ENCODE measurements at regions not wholly inside any gene's neighbourhood (a gene's known extent, or its start where the extent isn't known, plus 50 kb on each side); places are given as distances from the start of the nearest gene placed in this dataset.

GRCh38 chr14:71415404-71415690 lies 508.1 kb downstream of the PCNX1 start:
- DNase-seq = no peak

GRCh38 chr14:71416392-71416791 lies 509.1 kb downstream of the PCNX1 start:
- peaks cover 0 to 31% (median 24%) of the 10 kb centered on the region in 4 donors for H3K4me1 ChIP-seq
- no peak for DNase-seq
- no peaks in the 10 kb centered on the region for H3K36me3 ChIP-seq
- no peak overlapping the region for H3K4me3 ChIP-seq
- intact Hi-C loops (cut with DNase I) = no loop called here
- no peak overlapping the region for H3K27ac ChIP-seq
- WGBS, 2 donors = 89 to 97% methylated on average over 3 of the region's 3 CpGs
- TF ChIP-seq POLR2A (IDR thresholded peaks at IDR 0.05) = no peak
- TF ChIP-seq POLR2AphosphoS5 (IDR thresholded peaks at IDR 0.05) = no peak
- TF ChIP-seq EP300 (IDR thresholded peaks at IDR 0.05) = no peak
- TF ChIP-seq CTCF (IDR thresholded peaks at IDR 0.05) = no peak
- H3K27me3 ChIP-seq = no peaks in the 10 kb centered on the region
- H3K9me3 ChIP-seq = no peaks in the 10 kb centered on the region

More at GRCh38 chr14:71415404-71415690, 508.1 kb downstream of the PCNX1 start:
- TF ChIP-seq EP300 (IDR thresholded peaks at IDR 0.05) = no peak
- no peak for TF ChIP-seq CTCF (IDR thresholded peaks at IDR 0.05)
- no peak for TF ChIP-seq POLR2AphosphoS5 (IDR thresholded peaks at IDR 0.05)
- TF ChIP-seq POLR2A (IDR thresholded peaks at IDR 0.05) = no peak
- Histone ChIP-seq H3K27me3 (no peaks in the 10 kb centered on the region), H3K27ac (peak overlapping the region in 2 of 4 donors; percentile 14 to 35), H3K9me3 (no peaks in the 10 kb centered on the region), H3K36me3 (no peaks in the 10 kb centered on the region), H3K4me1 (peaks cover 0 to 37% (median 28%) of the 10 kb centered on the region in 4 donors), H3K4me3 (no peak overlapping the region)
- intact Hi-C loops (cut with DNase I) = no loop called here
- 86 to 93% methylated on average over 1 of the region's 1 CpG for WGBS, 2 donors

GRCh38 chr14:71418532-71419245 lies 511.4 kb downstream of the PCNX1 start:
- no peak for DNase-seq
- H3K27ac ChIP-seq = no peak overlapping the region
- no peak overlapping the region for H3K4me3 ChIP-seq
- no peaks in the 10 kb centered on the region for H3K27me3 ChIP-seq
- 80 to 90% methylated on average over 10 of the region's 10 CpGs for WGBS, 2 donors
- intact Hi-C loops (cut with DNase I) = loop anchor here (2.0 kb wide), 1 partner anchor 40 kb away; no protein-coding TSS in a partner anchor
- TF ChIP-seq EP300 (IDR thresholded peaks at IDR 0.05) (no peak), POLR2AphosphoS5 (IDR thresholded peaks at IDR 0.05) (no peak), POLR2A (IDR thresholded peaks at IDR 0.05) (no peak), CTCF (IDR thresholded peaks at IDR 0.05) (no peak)
- H3K4me1 ChIP-seq = peaks cover 0 to 17% (median 15%) of the 10 kb centered on the region in 4 donors
- H3K36me3 ChIP-seq = no peaks in the 10 kb centered on the region
- no peaks in the 10 kb centered on the region for H3K9me3 ChIP-seq

GRCh38 chr14:71423481-71423880 lies 508.7 kb upstream of the RGS6 start:
- no peaks in the 10 kb centered on the region for H3K36me3 ChIP-seq
- WGBS, 2 donors = 97 to 100% methylated on average over 2 of the region's 2 CpGs
- no peaks in the 10 kb centered on the region for H3K4me1 ChIP-seq
- no peak for DNase-seq
- H3K27me3 ChIP-seq = no peaks in the 10 kb centered on the region
- TF ChIP-seq CTCF (IDR thresholded peaks at IDR 0.05) = no peak
- TF ChIP-seq EP300 (IDR thresholded peaks at IDR 0.05) = no peak
- TF ChIP-seq POLR2A (IDR thresholded peaks at IDR 0.05) = no peak
- TF ChIP-seq POLR2AphosphoS5 (IDR thresholded peaks at IDR 0.05) = no peak
- no peak overlapping the region for H3K4me3 ChIP-seq
- intact Hi-C loops (cut with DNase I) = no loop called here
- peaks cover 0 to 10% (median 0%) of the 10 kb centered on the region in 4 donors for H3K9me3 ChIP-seq
- no peak overlapping the region for H3K27ac ChIP-seq

- no peak for TF ChIP-seq POLR2A (IDR thresholded peaks at IDR 0.05)
- no peak for TF ChIP-seq CTCF (IDR thresholded peaks at IDR 0.05)
- TF ChIP-seq POLR2AphosphoS5 (IDR thresholded peaks at IDR 0.05) = no peak
- no peak for TF ChIP-seq EP300 (IDR thresholded peaks at IDR 0.05)
- H3K9me3 ChIP-seq = peaks cover 0 to 10% (median 0%) of the 10 kb centered on the region in 4 donors
- intact Hi-C loops (cut with DNase I) = no loop called here
These were observed 507.3 kb upstream of the RGS6 start for GRCh38 chr14:71424941-71425340.

More at GRCh38 chr14:71424941-71425340, 507.3 kb upstream of the RGS6 start:
- H3K27ac ChIP-seq = no peak overlapping the region
- H3K4me1 ChIP-seq = no peaks in the 10 kb centered on the region
- no peak overlapping the region for H3K4me3 ChIP-seq
- no peaks in the 10 kb centered on the region for H3K36me3 ChIP-seq
- no peak for DNase-seq
- H3K27me3 ChIP-seq = no peaks in the 10 kb centered on the region

Measured in sigmoid colon (tissue), 6 donors.